HL-60 (cell line): ENCODE measurements at regions not wholly inside any gene's neighbourhood (a gene's known extent, or its start where the extent isn't known, plus 50 kb on each side); places are given as distances from the start of the nearest gene placed in this dataset.

Experiments
- DNase-seq, 2 experiments: peaks; one replicate each; pipeline ENCODE4 v3.0.0-alpha.2; 2010 to 2020; ENCODE audit warnings: low read depth in 1 of 2, low spot score in 1 of 2
- H3K27ac ChIP-seq: fragments of 250-450 bp; sonication (Bioruptor Pico); replicated peaks from 2 replicates; pipeline ENCODE4 v1.5.1; 2020; ENCODE audit warnings: mild to moderate bottlenecking, moderate library complexity
- H3K27me3 ChIP-seq: fragments of 250-450 bp; sonication (Bioruptor Pico); 2 replicates; pipeline ENCODE4 v1.5.1; 2021; ENCODE audit warnings: mild to moderate bottlenecking, moderate library complexity; ENCODE audit not compliant: insufficient read depth, poor library complexity, severe bottlenecking
- H3K4me3 ChIP-seq: replicated peaks from 2 replicates; pipeline ENCODE4 v1.5.1; 2011; ENCODE audit warnings: mild to moderate bottlenecking, control low read depth, low read length; ENCODE audit not compliant: insufficient read depth
- CTCF ChIP-seq: IDR thresholded peaks from one replicate; pipeline ENCODE4 v1.5.1; 2011; ENCODE audit warnings: low read length, control low read depth, inconsistent platforms; ENCODE audit not compliant: insufficient read depth
- GABPA ChIP-seq: IDR thresholded peaks from 2 replicates; pipeline ENCODE4 v1.6.1; 2012; ENCODE audit warnings: low read depth
- POLR2AphosphoS5 ChIP-seq: IDR thresholded peaks from 2 replicates; pipeline ENCODE4 v1.6.1; 2012; ENCODE audit warnings: low read depth
- REST ChIP-seq: IDR thresholded peaks from 2 replicates; pipeline ENCODE4 v1.6.1; 2012; ENCODE audit warnings: low read depth; ENCODE audit not compliant: insufficient replicate concordance
- SPI1 ChIP-seq: IDR thresholded peaks from 2 replicates; pipeline ENCODE4 v1.6.1; 2012; ENCODE audit warnings: low read depth, mild to moderate bottlenecking, borderline replicate concordance

- TF ChIP-seq REST (no peak), POLR2AphosphoS5 (no peak), CTCF (no peak), GABPA (no peak), SPI1 (no peak)
- H3K27ac ChIP-seq: no peak overlapping the region
Observed at GRCh38 chr14:61939776-61940175, 177.6 kb downstream of the SNAPC1 start.

GRCh38 chr14:61940666-61941420, 178.6 kb downstream of the SNAPC1 start:
- Histone ChIP-seq H3K4me3 (no peak overlapping the region), H3K27me3 (no peaks in the 10 kb centered on the region), H3K27ac (no peak overlapping the region)
- TF ChIP-seq POLR2AphosphoS5: no peak
- no peak for TF ChIP-seq GABPA
- TF ChIP-seq SPI1: no peak
- no peak for TF ChIP-seq CTCF
- no peak for TF ChIP-seq REST
- no peak for DNase-seq

More at GRCh38 chr14:61939776-61940175, 177.6 kb downstream of the SNAPC1 start:
- DNase-seq: no peak
- H3K4me3 ChIP-seq: no peak overlapping the region
- no peaks in the 10 kb centered on the region for H3K27me3 ChIP-seq

GRCh38 chr14:61941421-61942150, 179.4 kb downstream of the SNAPC1 start:
- no peak overlapping the region for H3K27ac ChIP-seq
- no peaks in the 10 kb centered on the region for H3K27me3 ChIP-seq
- TF ChIP-seq REST: no peak
- no peak for TF ChIP-seq CTCF
- no peak for TF ChIP-seq POLR2AphosphoS5
- no peak for TF ChIP-seq GABPA
- no peak for TF ChIP-seq SPI1
- no peak for DNase-seq
- H3K4me3 ChIP-seq: no peak overlapping the region
